SK-N-SH treated with all-trans-retinoic acid at 6 μM for 48 hours (cell line): ENCODE measurements at regions not wholly inside any gene's neighbourhood (a gene's known extent, or its start where the extent isn't known, plus 50 kb on each side); places are given as distances from the start of the nearest gene placed in this dataset.
A peak's percentile ranks its signal among the peaks of the same experiment; 100 is the strongest.

Source experiments
- ATAC-seq: fragments of 200-7000 bp; cut with Tn5 transposase; 3 replicates; pipeline ENCODE4 v1.9.1; 2020; ENCODE audit warnings: mild to moderate bottlenecking, moderate library complexity
- ARNTL ChIP-seq: fragments of 450-650 bp; formaldehyde crosslinking; IDR thresholded peaks from 2 replicates; pipeline ENCODE4 v1.5.0; 2020; ENCODE audit warnings: low read depth, mild to moderate bottlenecking, moderate library complexity, borderline replicate concordance
- BACH2 ChIP-seq: fragments of 250-450 bp; sonication (Bioruptor Pico); IDR thresholded peaks from 2 replicates; pipeline ENCODE4 v1.9.0; 2021; ENCODE audit warnings: mild to moderate bottlenecking, borderline replicate concordance
- CREB5 ChIP-seq: fragments of 250-450 bp; sonication (Bioruptor Pico); IDR thresholded peaks from 2 replicates; pipeline ENCODE4 v1.5.1; 2020; ENCODE audit warnings: low read depth, mild to moderate bottlenecking, moderate library complexity
- CSRNP3 ChIP-seq: fragments of 250-450 bp; sonication (Bioruptor Pico); IDR thresholded peaks from 2 replicates; pipeline ENCODE4 v1.5.1; 2021; ENCODE audit warnings: mild to moderate bottlenecking, moderate library complexity
- ESRRG ChIP-seq: fragments of 250-450 bp; sonication (Bioruptor Pico); IDR thresholded peaks from 2 replicates; pipeline ENCODE4 v1.6.1; 2021; ENCODE audit warnings: mild to moderate bottlenecking
- GLIS3 ChIP-seq: fragments of 250-450 bp; sonication (Bioruptor Pico); IDR thresholded peaks from 2 replicates; pipeline ENCODE4 v1.5.0; 2020; ENCODE audit warnings: mild to moderate bottlenecking, moderate library complexity
- ISL1 ChIP-seq: fragments of 250-450 bp; sonication (Bioruptor Pico); IDR thresholded peaks from 2 replicates; pipeline ENCODE4 v2.1.2; 2022; ENCODE audit warnings: mild to moderate bottlenecking, moderate library complexity
- OSR1 ChIP-seq: fragments of 250-450 bp; sonication (Bioruptor Pico); IDR thresholded peaks from 2 replicates; pipeline ENCODE4 v1.8.0; 2022; ENCODE audit warnings: moderate library complexity, mild to moderate bottlenecking, inconsistent platforms
- PATZ1 ChIP-seq: fragments of 250-450 bp; sonication (Bioruptor Pico); IDR thresholded peaks from 2 replicates; pipeline ENCODE4 v1.8.0; 2020; ENCODE audit warnings: mild to moderate bottlenecking, moderate library complexity, borderline replicate concordance
- PPARA ChIP-seq: fragments of 250-450 bp; sonication (Bioruptor Pico); IDR thresholded peaks from 2 replicates; pipeline ENCODE4 v1.5.0; 2020; ENCODE audit warnings: mild to moderate bottlenecking, borderline replicate concordance
- RARB ChIP-seq: fragments of 250-450 bp; sonication (Bioruptor Pico); IDR thresholded peaks from 2 replicates; pipeline ENCODE4 v1.8.0; 2021; ENCODE audit warnings: mild to moderate bottlenecking, moderate library complexity
- SNAI2 ChIP-seq: fragments of 250-450 bp; sonication (Bioruptor Pico); IDR thresholded peaks from 2 replicates; pipeline ENCODE4 v1.5.0; 2020; ENCODE audit warnings: mild to moderate bottlenecking, moderate library complexity
- TCF4 ChIP-seq: fragments of 250-450 bp; sonication (Bioruptor Pico); IDR thresholded peaks from 2 replicates; pipeline ENCODE4 v1.8.0; 2021; ENCODE audit warnings: mild to moderate bottlenecking, moderate library complexity, borderline replicate concordance
- TOX ChIP-seq: fragments of 250-450 bp; sonication (Bioruptor Pico); IDR thresholded peaks from 2 replicates; pipeline ENCODE4 v1.8.0; 2021; ENCODE audit warnings: mild to moderate bottlenecking, moderate library complexity, borderline replicate concordance
- ZC3H10 ChIP-seq: fragments of 250-450 bp; sonication (Bioruptor Pico); IDR thresholded peaks from 2 replicates; pipeline ENCODE4 v1.5.1; 2021; ENCODE audit warnings: mild to moderate bottlenecking, moderate library complexity
- ZFP30 ChIP-seq: fragments of 450-650 bp; formaldehyde crosslinking; IDR thresholded peaks from 2 replicates; pipeline ENCODE4 v1.5.0; 2022; ENCODE audit warnings: mild to moderate bottlenecking, moderate library complexity
- ZNF565 ChIP-seq: fragments of 450-650 bp; formaldehyde crosslinking; conservative IDR thresholded peaks from 2 replicates; pipeline ENCODE4 v1.5.0; 2020; ENCODE audit warnings: low read depth, mild to moderate bottlenecking, moderate library complexity
- ZNF70 ChIP-seq: fragments of 450-650 bp; formaldehyde crosslinking; IDR thresholded peaks from 2 replicates; pipeline ENCODE4 v1.5.0; 2020; ENCODE audit warnings: mild to moderate bottlenecking, moderate library complexity
- ZNF8 ChIP-seq: fragments of 450-650 bp; formaldehyde crosslinking; IDR thresholded peaks from 2 replicates; pipeline ENCODE4 v1.5.0; 2020; ENCODE audit warnings: mild to moderate bottlenecking, moderate library complexity

DNA sequence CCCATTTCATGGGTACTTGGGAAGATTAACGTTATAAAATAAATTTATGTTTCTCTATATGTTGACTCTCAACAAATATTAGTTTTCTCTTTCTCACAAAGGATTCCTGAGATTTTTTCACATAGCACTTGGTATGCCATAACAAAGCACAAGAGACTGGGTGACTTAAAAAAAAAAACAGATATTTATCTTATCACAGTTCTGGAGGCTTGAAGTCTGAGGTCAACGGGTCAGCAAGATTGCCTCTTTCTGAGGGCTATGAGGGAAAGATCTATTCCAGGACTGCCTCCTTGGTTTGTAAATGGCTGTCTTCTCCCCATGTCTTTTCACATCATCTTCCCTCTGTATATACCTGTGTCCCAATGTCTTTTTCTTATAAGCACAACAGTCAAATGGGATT, 153.5 kb upstream of the DIO2 start (continued):
- no peak for TF ChIP-seq CSRNP3 (CRISPR knock-in tag)
- TF ChIP-seq, all 23 proteins: peak for 0

GRCh38 chr14:80364274-80364673, 153.0 kb upstream of the DIO2 start:
- TF ChIP-seq ESRRG (CRISPR knock-in tag) (no peak), ZNF565 (CRISPR knock-in tag) (no peak), GLIS3 (CRISPR knock-in tag) (no peak), ZNF70 (no peak), PATZ1 (CRISPR knock-in tag) (no peak)
- ATAC-seq = peak; percentile 57; the same call in 1 of the 3 replicates

- ATAC-seq = no peak
- TF ChIP-seq TOX (no peak), ZC3H10 (CRISPR knock-in tag) (no peak), ZFP30 (CRISPR knock-in tag) (no peak), PPARA (no peak), RARB (CRISPR knock-in tag) (no peak)
Observed at GRCh38 chr14:80358112-80358511, 146.8 kb upstream of the DIO2 start.

- ATAC-seq = peak; percentile 89
- no peak for TF ChIP-seq OSR1 (CRISPR knock-in tag)
- no peak for TF ChIP-seq ZNF565 (CRISPR knock-in tag)
- no peak for TF ChIP-seq CSRNP3 (CRISPR knock-in tag)
- TF ChIP-seq TCF4 (CRISPR knock-in tag) = no peak
- no peak for TF ChIP-seq ZC3H10 (CRISPR knock-in tag)
Observed at GRCh38 chr14:80356413-80356812, 145.1 kb upstream of the DIO2 start.

DNA sequence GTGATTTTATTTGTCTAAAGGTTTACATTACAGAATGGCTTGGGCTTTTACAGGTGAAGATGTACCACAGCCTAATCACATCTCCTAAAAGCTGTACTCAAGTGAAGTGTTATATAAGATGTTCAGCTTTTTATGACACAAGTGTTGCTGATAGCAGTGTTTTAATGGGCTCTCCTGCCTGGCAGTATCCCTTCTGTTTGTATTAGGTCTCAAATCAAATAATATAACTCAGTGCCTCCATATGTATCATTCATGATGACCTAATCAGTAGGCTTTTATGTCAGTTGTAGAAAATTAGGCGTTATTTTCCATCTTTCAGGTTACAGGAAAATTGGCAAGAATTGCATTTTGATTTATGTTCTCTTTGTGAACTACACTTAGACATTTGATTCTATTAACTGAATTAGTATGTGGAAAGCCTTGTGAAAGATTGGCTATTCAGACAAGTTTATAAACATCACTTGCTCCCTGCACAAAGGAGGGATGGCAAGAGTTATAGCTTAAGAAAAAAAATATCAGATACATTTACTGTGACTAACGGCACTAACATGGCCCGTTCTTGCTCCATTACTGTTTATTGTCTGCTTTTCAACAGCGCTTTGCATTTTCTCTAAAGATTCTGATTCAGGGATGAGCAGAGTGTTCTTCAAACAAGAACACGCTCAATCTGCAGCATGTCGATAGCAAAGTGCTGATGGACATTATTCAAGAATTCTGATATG, 143.7 kb upstream of the DIO2 start:
- ATAC-seq = no peak
- no peak for TF ChIP-seq ESRRG (CRISPR knock-in tag)

GRCh38 chr14:80352471-80352870, 141.2 kb upstream of the DIO2 start:
- no peak for ATAC-seq
- TF ChIP-seq ZFP30 (CRISPR knock-in tag) = no peak

DNA sequence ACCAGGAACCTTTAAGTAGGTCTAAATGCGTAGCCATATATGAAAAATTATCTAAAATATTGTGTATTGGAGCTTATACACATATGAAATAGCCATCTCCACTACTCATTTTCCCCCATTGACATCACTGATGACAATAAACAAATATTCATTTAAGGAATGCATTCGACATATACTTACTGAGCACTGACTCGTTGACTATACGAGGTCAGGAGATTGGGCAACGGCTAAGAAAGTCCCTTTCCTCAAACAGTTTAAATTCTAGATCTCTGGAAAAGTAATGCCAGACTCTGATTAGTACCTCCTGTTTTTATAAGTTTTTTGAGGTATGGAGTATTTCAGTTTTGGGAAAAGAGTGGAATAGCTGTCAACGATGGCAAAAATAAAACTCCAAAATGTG, 139.4 kb upstream of the DIO2 start:
- ATAC-seq = no peak
- TF ChIP-seq PATZ1 (CRISPR knock-in tag) = no peak
- TF ChIP-seq ZC3H10 (CRISPR knock-in tag) = no peak
- TF ChIP-seq BACH2 (CRISPR knock-in tag) = no peak
- no peak for TF ChIP-seq SNAI2 (CRISPR knock-in tag)
- no peak for TF ChIP-seq PPARA
- TF ChIP-seq TCF4 (CRISPR knock-in tag) = no peak
- TF ChIP-seq ARNTL (CRISPR knock-in tag) = no peak
- no peak for TF ChIP-seq RARB (CRISPR knock-in tag)
- no peak for TF ChIP-seq ZNF565 (CRISPR knock-in tag)
- TF ChIP-seq ZNF70 = no peak
- no peak for TF ChIP-seq ESRRG (CRISPR knock-in tag)
- no peak for TF ChIP-seq ZNF8
- no peak for TF ChIP-seq GLIS3 (CRISPR knock-in tag)
- no peak for TF ChIP-seq ISL1 (CRISPR knock-in tag)
- TF ChIP-seq CSRNP3 (CRISPR knock-in tag) = no peak
- TF ChIP-seq CREB5 (CRISPR knock-in tag) = no peak
- no peak for TF ChIP-seq OSR1 (CRISPR knock-in tag)
